ENCODE measurements at regions not wholly inside any gene's neighbourhood (a gene's known extent, or its start where the extent isn't known, plus 50 kb on each side); places are given as distances from the start of the nearest gene placed in this dataset.

DNA sequence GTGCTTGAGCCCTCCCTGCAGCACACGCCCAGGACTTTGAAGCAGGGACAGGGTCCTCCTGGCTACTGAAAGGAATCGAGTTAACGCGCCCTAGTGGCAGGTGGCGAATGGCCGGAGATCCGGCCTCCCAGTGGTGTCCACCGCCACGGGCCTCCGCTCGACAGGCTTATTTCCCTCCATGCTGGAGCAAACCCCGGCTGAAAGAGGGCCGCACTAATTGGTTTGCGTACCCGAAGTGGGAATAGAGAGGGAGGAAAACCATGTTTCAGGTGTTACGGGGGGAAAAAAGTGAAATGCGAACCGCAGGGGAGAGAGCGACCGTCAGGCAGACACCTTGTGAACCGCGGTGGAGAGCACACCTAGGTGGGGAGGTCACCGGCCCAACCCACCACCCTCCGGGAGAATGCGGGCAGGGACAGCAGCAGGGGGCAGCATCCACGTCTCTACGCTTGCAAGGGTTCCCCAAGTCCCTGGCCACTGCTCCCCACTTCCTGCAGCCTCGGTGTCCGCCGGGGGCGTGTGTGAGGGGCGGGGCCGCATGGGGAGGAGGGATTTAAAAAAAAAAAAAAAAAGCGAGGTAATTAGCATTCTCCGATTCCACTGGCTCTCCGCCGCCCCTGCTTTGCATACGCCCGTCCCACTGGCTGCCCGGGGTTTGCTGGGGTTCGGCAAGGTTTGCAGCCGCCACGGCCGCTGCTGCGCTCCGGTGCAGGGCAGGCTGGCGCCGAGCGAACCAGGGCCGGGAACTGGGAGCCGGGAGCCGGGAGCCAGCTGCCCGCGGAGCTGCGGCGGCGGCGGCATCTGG, 224.6 kb upstream of the CRY1 start:
- in situ Hi-C loops (cut with MboI): no loop called here
- no peaks in the 10 kb centered on the region for H4K20me1 ChIP-seq (ENCODE audit: insufficient read depth)
- peak overlapping the region; percentile 69 for H3K4me3 ChIP-seq
- H3K4me1 ChIP-seq (ENCODE audit: insufficient read depth): peaks cover 12% of the 10 kb centered on the region
- 0 out of 2 replicates have a peak, but pooled peaks cover 5% of the 10 kb centered on the region for H3F3A ChIP-seq (ENCODE audit: insufficient read depth)
- H3K79me2 ChIP-seq (ENCODE audit: insufficient read depth): no peaks in the 10 kb centered on the region
- H3K36me3 ChIP-seq (ENCODE audit: low read depth): no peaks in the 10 kb centered on the region
- no peak overlapping the region for H3K9ac ChIP-seq
- peak overlapping the region; percentile 67 for H3K4me2 ChIP-seq (ENCODE audit: unreplicated experiment)
- 11 to 14% methylated on average over 46 to 51 of the region's 58 CpGs for WGBS, 2 experiments (ENCODE audit: low coverage in 1 of 2, low lambda C conversion rate in 2 of 2, missing lambda C conversion rate in 2 of 2)
- no peak overlapping the region for H3K27ac ChIP-seq
- H3K9me3 ChIP-seq (ENCODE audit: low read depth): no peaks in the 10 kb centered on the region
- H2AFZ ChIP-seq: peak overlapping the region; percentile 60
- peak; percentile 93 for DNase-seq
- TF ChIP-seq EZH2 (IDR thresholded peaks at IDR 0.05; ENCODE audit: insufficient read depth, poor library complexity, severe bottlenecking) (no peak), EZH2phosphoT487 (IDR thresholded peaks at IDR 0.05; ENCODE audit: insufficient read depth, low read depth) (no peak)
- no peaks in the 10 kb centered on the region for H3K9me2 ChIP-seq (ENCODE audit: insufficient read depth)
- peaks cover 19% of the 10 kb centered on the region for H3K27me3 ChIP-seq (replicated peaks; ENCODE audit: insufficient read depth)

DNA sequence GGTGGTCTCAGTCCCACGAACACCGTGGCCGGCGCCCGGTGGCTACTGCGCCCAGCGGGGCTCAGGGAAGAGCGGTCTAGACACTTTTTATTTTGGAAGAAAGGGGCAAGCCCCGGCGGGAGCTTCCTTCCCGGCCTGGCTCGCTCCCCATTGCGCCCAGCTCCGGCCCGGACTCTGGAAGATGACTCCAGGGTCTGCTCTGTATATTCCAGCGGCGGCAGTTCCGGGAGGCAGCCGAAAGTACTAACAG, 225.1 kb upstream of the CRY1 start:
- H3K27me3 ChIP-seq (replicated peaks; ENCODE audit: insufficient read depth): peaks cover 19% of the 10 kb centered on the region
- no peak overlapping the region for H3K9ac ChIP-seq
- no peak overlapping the region for H3K27ac ChIP-seq
- no peaks in the 10 kb centered on the region for H4K20me1 ChIP-seq (ENCODE audit: insufficient read depth)
- peaks cover 12% of the 10 kb centered on the region for H3K4me1 ChIP-seq (ENCODE audit: insufficient read depth)
- no peaks in the 10 kb centered on the region for H3K36me3 ChIP-seq (ENCODE audit: low read depth)
- H3F3A ChIP-seq (ENCODE audit: insufficient read depth): 0 out of 2 replicates have a peak, but pooled peaks cover 5% of the 10 kb centered on the region
- no peaks in the 10 kb centered on the region for H3K9me2 ChIP-seq (ENCODE audit: insufficient read depth)
- TF ChIP-seq EZH2 (IDR thresholded peaks at IDR 0.05; ENCODE audit: insufficient read depth, poor library complexity, severe bottlenecking): no peak
- no peak for TF ChIP-seq EZH2phosphoT487 (IDR thresholded peaks at IDR 0.05; ENCODE audit: insufficient read depth, low read depth)
- 0 to 2% methylated on average over 8 to 19 of the region's 19 CpGs for WGBS, 2 experiments (ENCODE audit: low coverage in 1 of 2, low lambda C conversion rate in 2 of 2, missing lambda C conversion rate in 2 of 2)
- H2AFZ ChIP-seq: peak overlapping the region; percentile 60
- H3K4me2 ChIP-seq (ENCODE audit: unreplicated experiment): peak overlapping the region; percentile 67
- H3K79me2 ChIP-seq (ENCODE audit: insufficient read depth): no peaks in the 10 kb centered on the region
- in situ Hi-C loops (cut with MboI): no loop called here
- H3K4me3 ChIP-seq: peak overlapping the region; percentile 69
- DNase-seq: no peak
- no peaks in the 10 kb centered on the region for H3K9me3 ChIP-seq (ENCODE audit: low read depth)

DNA sequence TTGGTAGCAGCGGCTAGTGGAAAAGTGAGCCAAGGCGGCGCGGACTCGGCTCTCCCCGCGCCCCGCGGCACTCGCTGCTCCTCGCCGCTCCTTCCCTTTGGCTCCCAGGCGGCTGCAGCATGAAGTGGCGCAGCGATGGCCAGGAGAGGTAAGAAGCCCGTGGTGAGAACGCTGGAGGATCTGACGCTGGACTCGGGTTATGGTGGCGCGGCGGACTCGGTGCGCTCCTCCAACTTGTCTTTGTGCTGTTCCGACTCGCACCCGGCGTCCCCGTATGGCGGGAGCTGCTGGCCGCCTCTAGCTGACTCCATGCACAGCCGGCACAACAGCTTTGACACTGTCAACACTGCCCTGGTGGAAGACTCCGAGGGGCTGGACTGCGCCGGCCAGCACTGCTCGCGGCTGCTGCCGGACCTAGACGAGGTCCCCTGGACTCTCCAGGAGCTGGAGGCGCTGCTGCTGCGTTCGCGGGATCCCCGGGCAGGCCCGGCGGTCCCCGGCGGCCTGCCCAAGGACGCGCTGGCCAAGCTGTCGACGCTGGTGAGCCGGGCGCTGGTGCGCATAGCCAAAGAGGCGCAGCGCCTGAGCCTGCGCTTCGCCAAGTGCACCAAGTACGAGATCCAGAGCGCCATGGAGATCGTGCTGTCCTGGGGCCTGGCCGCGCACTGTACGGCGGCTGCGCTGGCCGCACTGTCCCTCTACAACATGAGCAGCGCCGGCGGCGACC, 225.6 kb upstream of the CRY1 start:
- Histone ChIP-seq H3K27me3 (replicated peaks; ENCODE audit: insufficient read depth) (peaks cover 23% of the 10 kb centered on the region), H3K79me2 (ENCODE audit: insufficient read depth) (no peaks in the 10 kb centered on the region), H3F3A (ENCODE audit: insufficient read depth) (0 out of 2 replicates have a peak, but pooled peaks cover 5% of the 10 kb centered on the region), H2AFZ (peak overlapping the region; percentile 60), H3K4me3 (peak overlapping the region; percentile 69), H3K9ac (no peak overlapping the region), H4K20me1 (ENCODE audit: insufficient read depth) (no peaks in the 10 kb centered on the region; the same call in 1 of the 2 replicates), H3K4me1 (ENCODE audit: insufficient read depth) (peaks cover 12% of the 10 kb centered on the region), H3K9me2 (ENCODE audit: insufficient read depth) (no peaks in the 10 kb centered on the region), H3K4me2 (ENCODE audit: unreplicated experiment) (peak overlapping the region; percentile 67), H3K36me3 (ENCODE audit: low read depth) (no peaks in the 10 kb centered on the region), H3K27ac (no peak overlapping the region), H3K9me3 (ENCODE audit: low read depth) (no peaks in the 10 kb centered on the region)
- in situ Hi-C loops (cut with MboI): no loop called here
- DNase-seq: peak; percentile 67
- 1 to 2% methylated on average over 44 to 72 of the region's 72 CpGs for WGBS, 2 experiments (ENCODE audit: low coverage in 1 of 2, low lambda C conversion rate in 2 of 2, missing lambda C conversion rate in 2 of 2)
- TF ChIP-seq EZH2 (IDR thresholded peaks at IDR 0.05; ENCODE audit: insufficient read depth, poor library complexity, severe bottlenecking): no peak

DNA sequence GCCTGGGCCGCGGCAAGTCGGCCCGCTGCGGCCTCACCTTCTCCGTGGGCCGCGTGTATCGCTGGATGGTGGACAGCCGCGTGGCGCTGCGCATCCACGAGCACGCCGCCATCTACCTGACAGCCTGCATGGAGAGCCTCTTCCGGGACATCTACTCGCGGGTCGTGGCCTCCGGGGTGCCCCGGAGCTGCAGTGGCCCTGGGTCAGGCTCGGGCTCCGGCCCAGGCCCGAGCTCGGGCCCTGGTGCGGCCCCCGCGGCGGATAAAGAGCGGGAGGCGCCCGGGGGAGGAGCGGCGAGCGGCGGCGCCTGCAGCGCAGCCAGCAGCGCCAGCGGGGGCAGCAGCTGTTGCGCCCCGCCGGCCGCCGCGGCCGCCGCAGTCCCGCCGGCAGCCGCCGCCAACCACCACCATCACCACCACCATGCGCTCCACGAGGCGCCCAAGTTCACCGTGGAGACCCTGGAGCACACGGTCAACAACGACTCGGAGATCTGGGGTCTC, 226.2 kb upstream of the CRY1 start:
- Histone ChIP-seq H3K36me3 (ENCODE audit: low read depth) (no peaks in the 10 kb centered on the region), H3K9me2 (ENCODE audit: insufficient read depth) (no peaks in the 10 kb centered on the region), H4K20me1 (ENCODE audit: insufficient read depth) (no peaks in the 10 kb centered on the region; the same call in 1 of the 2 replicates), H3K79me2 (ENCODE audit: insufficient read depth) (no peaks in the 10 kb centered on the region), H2AFZ (peak overlapping the region; percentile 60), H3K27me3 (replicated peaks; ENCODE audit: insufficient read depth) (peaks cover 25% of the 10 kb centered on the region), H3K4me1 (ENCODE audit: insufficient read depth) (peaks cover 12% of the 10 kb centered on the region), H3F3A (ENCODE audit: insufficient read depth) (0 out of 2 replicates have a peak, but pooled peaks cover 5% of the 10 kb centered on the region), H3K4me3 (peak overlapping the region; percentile 69), H3K9ac (no peak overlapping the region), H3K9me3 (ENCODE audit: low read depth) (no peaks in the 10 kb centered on the region), H3K4me2 (ENCODE audit: unreplicated experiment) (peak overlapping the region; percentile 94), H3K27ac (no peak overlapping the region)
- 1 to 2% methylated on average over 39 to 45 of the region's 60 CpGs for WGBS, 2 experiments (ENCODE audit: low coverage in 1 of 2, low lambda C conversion rate in 2 of 2, missing lambda C conversion rate in 2 of 2)
- DNase-seq: peak; percentile 36
- no peak for TF ChIP-seq EZH2phosphoT487 (IDR thresholded peaks at IDR 0.05; ENCODE audit: insufficient read depth, low read depth)
- TF ChIP-seq EZH2 (IDR thresholded peaks at IDR 0.05; ENCODE audit: insufficient read depth, poor library complexity, severe bottlenecking): no peak
- in situ Hi-C loops (cut with MboI): no loop called here

All from GM23248 (cell line).